Loucy (cell line): ENCODE measurements at regions not wholly inside any gene's neighbourhood (a gene's known extent, or its start where the extent isn't known, plus 50 kb on each side); places are given as distances from the start of the nearest gene placed in this dataset.

ENCODE experiments used
- EZH2phosphoT487 ChIP-seq: fragments of 200-600 bp; IDR thresholded peaks from 2 replicates; pipeline ENCODE4 v1.6.1; 2018; ENCODE audit warnings: antibody characterized with exemption, mild to moderate bottlenecking, moderate library complexity, borderline replicate concordance
- TF ChIP-seq, protein P1 (sequence below): fragments of 200-600 bp; sonication (generic); conservative IDR thresholded peaks from 2 replicates; pipeline ENCODE4 v1.5.1; 2014; ENCODE audit warnings: mild to moderate bottlenecking, antibody characterized with exemption, low read length

DNA sequence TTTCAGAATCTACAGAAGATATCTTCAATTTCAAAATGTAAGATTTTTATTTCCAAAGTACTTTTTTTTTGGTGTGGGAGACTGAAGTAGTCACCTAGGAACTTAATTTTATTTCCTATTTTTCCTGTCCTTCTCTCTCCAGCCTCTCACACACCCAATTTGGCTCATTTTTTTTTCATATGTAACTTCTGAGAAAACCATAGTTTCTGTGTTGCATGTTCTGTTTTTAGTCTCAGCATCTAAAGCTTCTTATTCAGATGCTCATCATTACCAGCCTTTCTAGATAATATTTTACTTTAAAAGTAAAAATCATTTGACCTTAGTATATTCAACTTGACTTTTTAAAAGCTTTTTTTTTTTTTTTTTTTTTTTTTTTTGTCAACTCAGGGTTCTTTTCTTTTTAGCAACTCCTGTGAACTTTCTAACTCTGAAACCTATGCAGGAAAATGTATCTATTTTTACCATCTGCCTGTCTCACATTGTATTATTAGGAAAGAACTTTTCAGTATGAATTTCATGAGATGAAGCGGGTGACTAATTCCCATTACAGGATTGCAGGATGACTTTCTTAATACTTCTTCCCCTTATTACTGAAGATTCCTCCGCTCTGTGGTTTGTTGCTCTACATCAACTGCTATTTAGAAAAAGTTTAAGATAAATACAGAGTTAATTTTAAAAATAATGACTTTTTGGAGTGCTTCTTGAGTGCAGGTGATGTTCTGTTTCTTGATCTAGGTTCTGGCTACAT lies 73.6 kb upstream of the LSM8 start:
- TF ChIP-seq, protein P1, sequence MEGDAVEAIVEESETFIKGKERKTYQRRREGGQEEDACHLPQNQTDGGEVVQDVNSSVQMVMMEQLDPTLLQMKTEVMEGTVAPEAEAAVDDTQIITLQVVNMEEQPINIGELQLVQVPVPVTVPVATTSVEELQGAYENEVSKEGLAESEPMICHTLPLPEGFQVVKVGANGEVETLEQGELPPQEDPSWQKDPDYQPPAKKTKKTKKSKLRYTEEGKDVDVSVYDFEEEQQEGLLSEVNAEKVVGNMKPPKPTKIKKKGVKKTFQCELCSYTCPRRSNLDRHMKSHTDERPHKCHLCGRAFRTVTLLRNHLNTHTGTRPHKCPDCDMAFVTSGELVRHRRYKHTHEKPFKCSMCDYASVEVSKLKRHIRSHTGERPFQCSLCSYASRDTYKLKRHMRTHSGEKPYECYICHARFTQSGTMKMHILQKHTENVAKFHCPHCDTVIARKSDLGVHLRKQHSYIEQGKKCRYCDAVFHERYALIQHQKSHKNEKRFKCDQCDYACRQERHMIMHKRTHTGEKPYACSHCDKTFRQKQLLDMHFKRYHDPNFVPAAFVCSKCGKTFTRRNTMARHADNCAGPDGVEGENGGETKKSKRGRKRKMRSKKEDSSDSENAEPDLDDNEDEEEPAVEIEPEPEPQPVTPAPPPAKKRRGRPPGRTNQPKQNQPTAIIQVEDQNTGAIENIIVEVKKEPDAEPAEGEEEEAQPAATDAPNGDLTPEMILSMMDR: no peak
- no peak for TF ChIP-seq EZH2phosphoT487
